ENCODE measurements at regions not wholly inside any gene's neighbourhood (a gene's known extent, or its start where the extent isn't known, plus 50 kb on each side); places are given as distances from the start of the nearest gene placed in this dataset.

- TF ChIP-seq CTCF (IDR thresholded peaks at IDR 0.05; ENCODE audit: low read depth, low read length, poor library complexity, severe bottlenecking) (no peak), EZH2phosphoT487 (IDR thresholded peaks at IDR 0.05; ENCODE audit: borderline replicate concordance, low read length) (no peak)
Observed at GRCh38 chr9:81146241-81146640, 543.1 kb downstream of the TLE1 start.
